Uterus (tissue), 2 donors: ENCODE measurements at regions not wholly inside any gene's neighbourhood (a gene's known extent, or its start where the extent isn't known, plus 50 kb on each side); places are given as distances from the start of the nearest gene placed in this dataset.

ENCODE experiments used
- POLR2A ChIP-seq, 2 donors: fragments of 450-650 bp; IDR thresholded peaks; one replicate each; pipeline ENCODE4 v1.6.1; 2016; ENCODE audit warnings: antibody characterized with exemption in 2 of 2, mild to moderate bottlenecking in 1 of 2, moderate library complexity in 1 of 2
- TF ChIP-seq, protein P1 (sequence below), 4 experiments: fragments of 200-600 bp in 2 of 4; fragments of 450-650 bp in 2 of 4; sonication (generic) in 2 of 4; IDR thresholded peaks; one replicate each; pipeline ENCODE4 v1.5.1; 2016 to 2019; ENCODE audit warnings: antibody characterized with exemption in 4 of 4, mild to moderate bottlenecking in 2 of 4, moderate library complexity in 1 of 4

DNA sequence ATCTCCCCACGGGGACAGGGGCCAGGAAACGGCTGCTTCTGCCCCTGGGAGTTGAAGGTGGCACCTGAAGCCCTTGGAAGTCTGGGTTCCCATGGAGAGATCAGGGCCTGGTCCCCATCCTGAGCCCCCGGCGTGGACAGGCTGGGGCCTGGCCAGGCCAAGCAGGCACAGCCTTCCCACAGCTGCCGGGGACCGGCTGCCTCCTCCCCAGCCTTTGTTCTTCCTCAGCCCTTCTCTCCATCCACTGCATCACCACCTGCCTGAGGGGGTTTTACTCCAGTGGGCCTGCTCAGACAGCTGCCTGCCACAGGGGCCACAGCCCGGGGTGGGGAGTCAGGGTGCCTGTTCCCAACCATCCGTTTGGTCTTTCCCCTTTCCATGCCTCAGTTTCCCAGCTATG, 187.7 kb downstream of the INHBB start:
- TF ChIP-seq, protein P1, sequence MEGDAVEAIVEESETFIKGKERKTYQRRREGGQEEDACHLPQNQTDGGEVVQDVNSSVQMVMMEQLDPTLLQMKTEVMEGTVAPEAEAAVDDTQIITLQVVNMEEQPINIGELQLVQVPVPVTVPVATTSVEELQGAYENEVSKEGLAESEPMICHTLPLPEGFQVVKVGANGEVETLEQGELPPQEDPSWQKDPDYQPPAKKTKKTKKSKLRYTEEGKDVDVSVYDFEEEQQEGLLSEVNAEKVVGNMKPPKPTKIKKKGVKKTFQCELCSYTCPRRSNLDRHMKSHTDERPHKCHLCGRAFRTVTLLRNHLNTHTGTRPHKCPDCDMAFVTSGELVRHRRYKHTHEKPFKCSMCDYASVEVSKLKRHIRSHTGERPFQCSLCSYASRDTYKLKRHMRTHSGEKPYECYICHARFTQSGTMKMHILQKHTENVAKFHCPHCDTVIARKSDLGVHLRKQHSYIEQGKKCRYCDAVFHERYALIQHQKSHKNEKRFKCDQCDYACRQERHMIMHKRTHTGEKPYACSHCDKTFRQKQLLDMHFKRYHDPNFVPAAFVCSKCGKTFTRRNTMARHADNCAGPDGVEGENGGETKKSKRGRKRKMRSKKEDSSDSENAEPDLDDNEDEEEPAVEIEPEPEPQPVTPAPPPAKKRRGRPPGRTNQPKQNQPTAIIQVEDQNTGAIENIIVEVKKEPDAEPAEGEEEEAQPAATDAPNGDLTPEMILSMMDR (IDR thresholded peaks at IDR 0.05) = no peak
- no peak for TF ChIP-seq POLR2A (IDR thresholded peaks at IDR 0.05)
